HG02588 (cell line): ENCODE measurements at regions not wholly inside any gene's neighbourhood (a gene's known extent, or its start where the extent isn't known, plus 50 kb on each side); places are given as distances from the start of the nearest gene placed in this dataset.
"Not testable (repeated sequence)": the region's sequence is repeated elsewhere in the genome, so short reads cannot be mapped to it uniquely, and the experiment has no call there.

Source experiments
- ATAC-seq: cut with Tn5 transposase; IDR thresholded peaks from one replicate; pipeline ENCODE4 v1.9.1; 2021; ENCODE audit warnings: mild to moderate bottlenecking, moderate library complexity; ENCODE audit not compliant: unreplicated experiment

GRCh38 chr5:37971483-37972024, 131.7 kb upstream of the GDNF start:
- no peak for ATAC-seq

DNA sequence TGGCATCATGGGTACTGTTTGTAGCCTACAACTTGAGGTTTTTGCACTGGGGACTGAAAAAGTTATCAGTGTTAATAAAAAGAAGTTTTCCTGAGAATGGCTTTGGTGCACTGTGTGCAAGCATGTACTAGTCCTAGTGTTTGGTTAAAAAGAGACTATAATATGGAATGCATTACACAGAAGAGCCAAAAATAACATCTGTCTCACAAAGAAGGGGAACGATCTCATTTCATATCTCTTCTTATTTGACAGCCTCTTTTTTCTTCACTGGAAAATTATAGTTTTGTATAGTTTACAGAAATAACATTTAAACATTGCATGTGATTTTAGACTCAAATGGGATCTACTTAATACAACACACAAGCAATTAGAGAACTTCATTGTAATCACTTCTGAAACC, 127.0 kb upstream of the GDNF start:
- ATAC-seq = no peak

GRCh38 chr5:37966291-37966690, 126.5 kb upstream of the GDNF start:
- no peak for ATAC-seq

GRCh38 chr5:37962389-37962788, 122.5 kb upstream of the GDNF start:
- ATAC-seq = no peak

DNA sequence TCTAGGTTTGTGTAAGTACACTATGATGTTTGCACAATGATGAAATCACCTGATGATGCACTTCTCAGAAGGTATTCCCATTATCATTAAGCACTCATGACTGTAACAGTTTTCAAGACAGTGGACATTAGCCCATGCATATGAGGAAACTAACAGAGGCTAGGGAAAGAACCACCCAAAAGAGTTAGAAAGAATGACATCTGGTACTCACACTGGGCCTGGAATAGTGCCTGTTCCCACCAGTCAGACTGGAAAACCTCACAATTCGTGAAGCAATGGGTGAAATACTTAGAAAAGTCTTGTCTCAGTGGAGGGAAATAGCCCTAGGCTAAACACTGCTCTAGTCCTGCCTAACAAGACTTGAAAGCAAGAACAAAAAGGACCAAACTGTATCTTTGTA, 117.4 kb upstream of the GDNF start:
- ATAC-seq = no peak

- no peak for ATAC-seq
Observed at GRCh38 chr5:37955748-37956147, 115.9 kb upstream of the GDNF start.

- ATAC-seq = no peak
Observed at GRCh38 chr5:37954561-37954960, 114.7 kb upstream of the GDNF start.

DNA sequence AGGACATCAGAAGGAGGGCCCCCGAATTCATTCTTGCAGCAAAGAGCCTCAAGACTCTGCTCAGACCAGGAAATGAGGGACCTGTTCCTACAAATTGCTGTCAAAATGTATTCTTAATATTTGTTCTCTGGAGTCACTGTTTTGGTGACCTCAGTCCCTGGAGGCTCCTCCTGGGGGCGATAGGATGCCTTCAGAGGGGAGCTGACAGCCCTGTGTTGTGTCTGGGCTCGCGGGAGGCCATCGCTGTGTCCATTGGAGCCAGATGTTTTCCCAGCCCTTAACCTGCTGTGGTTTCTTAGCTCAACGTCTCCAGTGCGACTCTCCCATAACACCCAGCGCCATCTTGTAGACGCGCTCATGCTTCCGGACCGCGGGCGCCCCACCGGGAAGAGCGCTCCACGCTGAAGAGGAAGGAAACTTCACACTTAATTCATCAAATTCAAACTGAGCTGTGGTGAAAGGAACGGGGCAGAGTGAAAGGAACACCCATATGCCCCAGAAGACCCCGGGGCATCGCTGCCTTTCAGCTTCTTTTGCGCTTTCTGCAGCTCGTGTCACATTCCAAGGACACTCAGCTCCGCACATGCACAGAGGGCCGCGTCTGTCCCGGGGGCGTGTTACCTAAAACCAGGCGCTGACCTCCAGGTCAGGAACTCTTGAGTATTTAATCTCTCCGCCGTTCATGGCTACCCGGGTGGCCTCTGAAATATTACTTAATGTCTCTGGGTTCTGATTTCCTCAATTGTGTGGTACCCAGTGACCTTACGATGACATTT, 112.3 kb upstream of the GDNF start:
- no peak for ATAC-seq

- ATAC-seq = no peak
Observed at GRCh38 chr5:37950436-37950835, 110.6 kb upstream of the GDNF start.

DNA sequence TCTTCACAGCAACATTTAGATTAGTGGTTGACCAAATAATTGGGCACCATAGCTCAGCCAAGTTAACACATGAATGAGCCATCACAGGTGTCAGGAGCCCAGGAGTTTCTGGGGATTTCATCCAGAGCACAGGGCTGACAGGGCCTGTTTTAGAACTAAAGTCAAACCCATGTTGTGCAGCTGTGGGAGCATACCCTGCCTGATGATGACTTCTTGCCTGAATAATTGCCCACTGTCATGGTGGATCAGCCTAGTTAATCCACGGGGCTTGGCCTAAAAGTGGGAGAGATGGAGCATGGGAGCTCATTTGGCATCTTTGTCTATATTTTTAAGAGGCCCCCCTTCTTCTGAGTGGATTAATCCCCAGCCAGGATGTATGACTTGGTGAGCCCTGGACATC, 105.6 kb upstream of the GDNF start:
- ATAC-seq = no peak

DNA sequence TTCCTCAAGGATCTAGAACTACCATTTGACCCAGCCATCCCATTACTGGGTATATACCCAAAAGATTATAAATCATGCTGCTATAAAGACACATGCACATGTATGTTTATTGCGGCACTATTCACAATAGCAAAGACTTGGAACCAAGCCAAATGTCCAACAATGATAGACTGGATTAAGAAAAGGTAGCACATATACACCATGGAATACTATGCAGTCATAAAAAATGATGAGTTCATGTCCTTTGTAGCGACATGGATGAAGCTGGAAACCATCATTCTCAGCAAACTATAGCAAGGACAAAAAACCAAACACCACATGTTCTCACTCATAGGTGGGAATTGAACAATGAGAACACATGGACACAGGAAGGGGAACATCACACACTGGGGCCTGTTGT, 103.3 kb upstream of the GDNF start:
- ATAC-seq = not testable (repeated sequence)

DNA sequence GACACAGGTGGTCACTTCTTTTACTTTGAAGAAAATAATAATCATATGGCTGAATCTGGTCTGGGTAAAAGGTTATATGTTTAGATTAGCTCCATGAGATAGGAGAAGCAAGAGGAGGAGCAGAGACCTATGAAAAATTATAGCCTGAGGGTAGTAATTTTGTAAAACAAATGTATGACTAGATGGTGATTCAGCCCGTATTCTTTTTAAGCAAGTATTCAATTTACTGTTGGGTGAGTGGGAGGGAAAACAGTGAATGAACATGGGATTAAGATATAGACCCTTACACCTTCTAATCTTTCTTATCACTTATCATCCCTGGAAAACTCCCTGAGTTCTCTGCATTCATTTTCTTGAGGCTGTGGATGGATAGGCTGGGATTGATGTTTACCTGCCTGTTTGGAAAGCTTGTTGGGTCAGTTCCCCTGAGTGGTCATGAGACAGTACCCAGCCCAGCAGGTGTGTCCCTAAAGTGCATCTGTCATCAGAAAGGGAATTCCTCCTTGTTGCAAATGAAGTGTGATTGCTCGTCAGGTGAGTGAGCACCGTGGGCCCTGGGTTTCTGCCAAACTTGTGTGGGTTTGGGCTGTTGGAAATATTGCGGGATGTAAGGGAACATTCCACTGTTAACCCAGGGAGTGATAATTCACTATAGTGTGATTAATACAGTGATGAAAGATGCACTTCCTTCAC, 101.2 kb upstream of the GDNF start:
- no peak for ATAC-seq

DNA sequence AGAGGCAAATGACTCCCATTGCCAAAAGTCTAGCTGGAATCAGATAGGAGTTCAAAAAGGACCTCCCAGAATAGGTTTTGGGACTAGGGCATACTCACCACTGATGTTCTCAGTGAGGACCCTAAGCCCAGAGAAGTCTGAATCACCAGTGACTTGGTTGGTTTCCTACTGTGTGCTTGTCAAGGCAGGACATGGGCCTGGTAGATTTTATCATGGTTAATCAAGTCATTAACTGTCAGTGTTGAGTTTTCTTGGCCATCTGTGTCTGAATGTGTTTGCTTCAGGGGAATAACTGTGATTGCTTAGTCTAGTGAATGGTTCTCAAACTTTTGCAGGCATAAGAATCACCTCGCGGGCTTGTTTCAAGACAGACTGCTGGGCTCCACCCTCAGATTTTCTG, 99.0 kb upstream of the GDNF start:
- ATAC-seq = no peak

GRCh38 chr5:37938076-37938852, 98.4 kb upstream of the GDNF start:
- no peak for ATAC-seq

DNA sequence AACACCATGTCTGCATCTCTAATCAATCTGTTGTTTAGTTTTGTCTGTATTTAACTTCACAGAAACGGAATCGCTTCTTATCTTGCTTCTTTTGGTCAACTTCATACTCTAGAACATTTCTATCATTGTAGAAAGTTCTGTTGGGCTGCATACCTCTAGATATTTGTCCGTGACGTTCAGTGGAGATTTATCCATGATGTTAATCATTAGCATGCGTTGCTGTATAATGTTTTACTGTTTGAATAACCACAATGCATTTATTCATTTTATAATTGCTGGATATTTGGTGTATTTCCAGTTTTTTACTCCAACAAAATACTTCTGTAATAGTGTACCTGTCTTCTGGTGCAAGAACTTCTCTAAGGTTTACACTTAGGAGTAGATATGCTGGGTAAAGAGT, 96.2 kb upstream of the GDNF start:
- ATAC-seq = no peak

DNA sequence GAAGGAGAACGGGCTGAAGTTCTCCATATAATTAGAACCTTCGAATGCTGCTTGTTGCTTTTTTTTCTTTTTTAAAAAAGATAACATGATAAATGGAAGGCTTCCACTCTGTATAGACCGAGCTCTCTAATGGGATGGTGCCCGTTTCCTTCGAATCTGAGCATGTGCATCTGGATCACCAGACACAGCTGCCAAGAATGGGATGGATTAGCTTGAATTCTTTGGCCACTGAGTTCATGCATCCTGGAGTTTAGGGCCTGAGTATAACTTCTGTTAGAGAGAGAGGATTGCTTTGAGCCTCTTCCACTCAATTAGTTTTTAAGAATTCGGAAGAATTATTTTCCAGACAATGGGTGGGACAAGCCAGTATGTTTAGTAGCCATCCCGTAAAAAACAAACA, 93.7 kb upstream of the GDNF start:
- ATAC-seq = no peak

- ATAC-seq = no peak
Observed at GRCh38 chr5:37932450-37932849, 92.6 kb upstream of the GDNF start.

GRCh38 chr5:37931541-37931940, 91.7 kb upstream of the GDNF start:
- no peak for ATAC-seq

DNA sequence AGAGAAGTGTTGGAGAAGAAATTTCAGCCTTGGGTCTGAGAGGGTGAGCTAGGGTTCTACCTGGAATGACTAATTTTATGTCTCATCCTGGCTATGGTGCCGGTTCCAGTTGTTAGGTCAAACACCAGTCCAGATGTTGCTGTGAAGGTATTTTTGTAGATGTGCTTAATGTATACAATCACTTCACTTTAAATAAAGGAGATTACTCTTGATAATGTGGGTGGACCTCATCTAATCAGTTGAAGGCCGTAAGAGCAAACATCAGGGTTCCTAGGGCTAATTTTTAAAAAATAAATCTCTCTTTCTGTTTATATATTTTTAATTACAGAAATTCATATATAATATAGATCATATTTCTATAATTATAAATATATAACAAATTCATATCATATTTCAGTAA, 90.5 kb upstream of the GDNF start:
- no peak for ATAC-seq

- ATAC-seq = no peak
Observed at GRCh38 chr5:37929791-37930190, 90.0 kb upstream of the GDNF start.

DNA sequence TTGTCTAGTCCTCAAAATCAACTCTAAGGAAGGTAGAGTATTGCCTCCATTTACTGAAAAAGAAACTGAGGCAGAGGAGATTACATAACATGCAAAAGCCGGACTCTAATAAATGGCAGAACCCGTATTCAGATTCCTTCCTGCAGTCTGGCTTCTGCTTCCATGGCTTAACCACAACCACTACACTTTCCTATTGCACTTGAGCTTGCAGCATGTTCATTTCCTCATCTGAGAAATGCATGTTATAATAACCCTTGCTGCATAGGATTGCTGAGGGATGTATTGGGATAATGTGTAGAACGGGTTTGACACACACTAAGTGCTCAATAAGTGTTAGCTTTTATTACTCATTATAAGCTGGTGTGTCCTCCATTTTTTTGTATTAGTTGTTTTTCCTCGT, 87.9 kb upstream of the GDNF start:
- not testable (repeated sequence) for ATAC-seq

DNA sequence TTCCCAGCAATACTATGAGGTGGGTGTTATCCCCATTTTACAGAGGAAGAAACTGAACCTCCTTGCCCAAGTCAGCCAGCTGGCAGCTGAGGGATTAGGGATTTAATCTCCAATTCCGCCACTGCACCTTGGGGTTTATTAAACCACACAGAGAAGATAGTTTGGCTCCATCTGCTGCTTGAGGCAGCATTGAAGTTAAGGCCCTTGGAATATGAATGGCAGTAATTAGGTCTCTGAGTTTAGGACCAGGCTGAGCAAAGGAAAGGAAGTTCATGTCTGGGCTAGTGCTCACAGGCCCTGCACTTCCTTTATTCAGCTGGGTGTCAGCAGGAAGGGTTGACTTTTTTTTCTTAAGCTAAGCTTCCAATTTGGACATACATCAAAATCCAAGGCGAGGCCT, 86.9 kb upstream of the GDNF start:
- ATAC-seq = no peak
